ENCODE measurements at regions not wholly inside any gene's neighbourhood (a gene's known extent, or its start where the extent isn't known, plus 50 kb on each side); places are given as distances from the start of the nearest gene placed in this dataset.

DNA sequence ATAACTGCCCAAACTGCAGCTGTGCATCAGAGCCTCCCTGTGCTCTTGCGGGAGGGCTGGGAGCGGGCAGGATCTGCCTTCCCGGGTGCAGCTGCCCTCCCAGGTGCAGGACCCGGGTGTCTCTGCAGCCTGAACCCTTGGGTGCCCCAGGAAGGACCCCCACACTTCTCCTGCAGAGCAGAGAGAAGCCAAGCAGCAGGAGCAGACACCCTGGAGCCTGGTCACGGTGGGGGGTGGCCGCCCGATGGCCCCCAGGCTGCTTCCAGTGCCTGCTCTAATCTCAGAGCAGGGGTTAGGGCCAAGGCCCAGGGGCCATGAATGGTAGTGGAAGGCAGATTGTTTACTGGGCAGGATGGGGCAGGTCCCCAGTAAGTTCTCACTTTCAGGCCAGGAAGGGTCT lies 83.0 kb downstream of the RHOU start:
- CTCF ChIA-PET = no interaction called here
- POLR2A ChIA-PET = no interaction called here
- no peak for TF ChIP-seq NFRKB (IDR thresholded peaks at IDR 0.05)
- no peak for TF ChIP-seq CTBP1 (IDR thresholded peaks at IDR 0.05; ENCODE audit: borderline replicate concordance)
- no peak for TF ChIP-seq L3MBTL2 (conservative IDR thresholded peaks at IDR 0.05)
- no peak for TF ChIP-seq ARNT (IDR thresholded peaks at IDR 0.05)
- no peak for TF ChIP-seq HDGF (IDR thresholded peaks at IDR 0.05; ENCODE audit: borderline replicate concordance)
- no peak for TF ChIP-seq ZNF384 (IDR thresholded peaks at IDR 0.05)
- TF ChIP-seq SP1 (IDR thresholded peaks at IDR 0.05) = no peak
- TF ChIP-seq SUZ12 (IDR thresholded peaks at IDR 0.05) = no peak
- TF ChIP-seq ELF4 (IDR thresholded peaks at IDR 0.05) = no peak
- TF ChIP-seq LEF1 (IDR thresholded peaks at IDR 0.05; ENCODE audit: borderline replicate concordance) = no peak
- no peak for DNase-seq (ENCODE audit: extremely low spot score)

DNA sequence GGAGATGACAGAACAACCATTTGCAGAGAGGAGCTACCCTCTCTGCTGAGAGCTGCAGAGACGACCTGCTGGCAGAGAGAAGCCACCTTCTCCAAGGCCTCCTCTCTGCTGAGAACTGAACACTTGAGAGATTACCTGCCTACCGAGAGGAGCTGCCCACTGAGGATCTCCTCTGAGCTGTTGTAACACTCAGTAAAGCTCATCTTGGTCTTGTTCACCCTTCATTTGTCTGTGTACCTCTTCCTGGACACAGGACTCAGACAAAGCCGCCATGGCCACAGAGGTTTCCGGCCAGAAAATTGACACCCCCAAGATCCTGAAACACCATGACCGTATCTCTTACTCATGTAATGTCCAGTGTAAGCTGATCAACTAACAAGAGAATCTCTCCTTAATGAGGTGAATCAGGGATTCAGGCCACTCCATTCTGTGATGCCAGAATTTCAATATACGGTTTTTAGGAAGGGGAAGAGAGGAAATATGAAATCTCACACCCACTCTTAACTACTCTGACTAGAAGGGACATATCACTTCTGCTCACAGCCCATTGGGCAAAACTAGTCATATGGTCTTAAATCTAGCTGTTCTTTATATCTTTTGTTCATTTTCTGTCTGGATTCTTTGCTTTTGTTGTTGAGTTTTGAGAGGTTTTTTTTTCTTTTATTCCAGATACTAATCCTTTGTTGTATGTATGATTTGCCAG lies 83.8 kb downstream of the RHOU start:
- TF ChIP-seq HDGF (IDR thresholded peaks at IDR 0.05; ENCODE audit: borderline replicate concordance) = no peak
- TF ChIP-seq NFRKB (IDR thresholded peaks at IDR 0.05) = no peak
- CTCF ChIA-PET = no interaction called here
- POLR2A ChIA-PET = no interaction called here
- no peak for DNase-seq (ENCODE audit: extremely low spot score)

DNA sequence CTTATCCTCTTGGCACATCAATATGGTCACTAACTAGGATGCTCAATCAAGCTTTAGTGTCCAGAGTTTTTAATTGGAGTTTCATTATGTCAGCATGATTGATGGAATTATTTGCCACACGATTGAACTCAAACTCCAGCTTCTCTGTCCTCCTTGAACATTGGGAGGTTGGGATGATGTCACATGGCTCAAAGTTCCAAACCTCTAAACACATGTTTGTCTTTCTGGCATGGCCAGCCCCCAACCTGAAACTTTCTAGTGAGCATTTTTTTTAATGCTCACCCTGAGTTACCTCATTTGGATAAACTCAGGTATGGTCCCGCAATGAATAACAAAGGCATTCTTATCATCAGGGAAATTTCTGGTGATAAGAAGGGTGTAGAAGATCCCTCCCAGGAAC lies 86.0 kb downstream of the RHOU start:
- TF ChIP-seq HDGF (IDR thresholded peaks at IDR 0.05; ENCODE audit: borderline replicate concordance) (no peak), CTBP1 (IDR thresholded peaks at IDR 0.05; ENCODE audit: borderline replicate concordance) (no peak), ZNF384 (IDR thresholded peaks at IDR 0.05) (no peak), BHLHE40 (IDR thresholded peaks at IDR 0.05; ENCODE audit: borderline replicate concordance) (no peak)
- TF ChIP-seq, protein P1, sequence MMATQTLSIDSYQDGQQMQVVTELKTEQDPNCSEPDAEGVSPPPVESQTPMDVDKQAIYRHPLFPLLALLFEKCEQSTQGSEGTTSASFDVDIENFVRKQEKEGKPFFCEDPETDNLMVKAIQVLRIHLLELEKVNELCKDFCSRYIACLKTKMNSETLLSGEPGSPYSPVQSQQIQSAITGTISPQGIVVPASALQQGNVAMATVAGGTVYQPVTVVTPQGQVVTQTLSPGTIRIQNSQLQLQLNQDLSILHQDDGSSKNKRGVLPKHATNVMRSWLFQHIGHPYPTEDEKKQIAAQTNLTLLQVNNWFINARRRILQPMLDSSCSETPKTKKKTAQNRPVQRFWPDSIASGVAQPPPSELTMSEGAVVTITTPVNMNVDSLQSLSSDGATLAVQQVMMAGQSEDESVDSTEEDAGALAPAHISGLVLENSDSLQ (IDR thresholded peaks at IDR 0.05) = peak; percentile 15; the same call in 1 of the 2 replicates
- ChIA-PET CTCF (no interaction called here), POLR2A (no interaction called here)
- DNase-seq (ENCODE audit: extremely low spot score) = no peak

DNA sequence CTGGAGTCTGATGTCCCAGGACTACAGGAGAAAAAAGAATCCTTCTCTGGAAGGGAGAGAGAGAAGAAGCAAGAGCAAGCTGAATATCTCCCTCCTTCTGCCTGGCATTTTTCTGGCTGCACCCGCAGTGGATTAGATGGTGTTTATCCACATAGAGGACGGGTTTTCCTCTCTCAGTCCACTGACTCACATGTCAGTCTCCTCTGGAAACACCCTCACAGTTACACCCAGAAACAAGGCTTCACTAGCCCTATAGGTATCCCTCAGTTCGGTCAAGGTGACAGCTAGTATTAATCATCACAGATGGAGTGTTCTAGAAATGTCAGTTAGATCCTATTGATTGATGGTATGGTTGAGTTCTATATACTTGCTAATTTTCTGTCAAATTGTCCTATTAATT lies 87.9 kb downstream of the RHOU start:
- POLR2A ChIA-PET = no interaction called here
- DNase-seq (ENCODE audit: extremely low spot score) = no peak

DNA sequence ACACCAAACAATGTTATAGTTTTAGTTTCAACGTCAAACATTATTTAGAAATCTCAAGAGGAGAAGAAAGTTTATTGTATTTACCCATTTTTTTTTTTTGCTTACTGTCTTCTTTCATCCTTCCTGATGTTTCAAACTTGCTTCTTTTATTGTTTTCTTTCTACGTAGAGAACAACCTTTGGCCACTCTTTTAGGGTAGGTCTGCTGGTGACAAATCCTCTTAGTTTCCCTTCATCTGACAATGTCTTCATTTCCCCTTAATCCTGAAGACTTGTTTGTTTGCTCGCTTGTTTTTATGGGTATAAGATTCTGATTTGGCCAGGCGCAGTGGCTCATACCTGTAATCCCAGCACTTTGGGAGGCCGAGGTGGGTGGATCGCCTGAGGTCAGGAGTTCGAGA lies 89.1 kb downstream of the RHOU start:
- DNase-seq (ENCODE audit: extremely low spot score) = no peak
- POLR2A ChIA-PET = no interaction called here
- CTCF ChIA-PET = no interaction called here
- TF ChIP-seq L3MBTL2 (conservative IDR thresholded peaks at IDR 0.05) = no peak

More for the DNA sequence above, 87.9 kb downstream of the RHOU start:
- CTCF ChIA-PET = no interaction called here
- TF ChIP-seq, protein P1 (IDR thresholded peaks at IDR 0.05) = peak; percentile 62; the same call in 1 of the 2 replicates
- TF ChIP-seq ELF4 (IDR thresholded peaks at IDR 0.05) = no peak

DNA sequence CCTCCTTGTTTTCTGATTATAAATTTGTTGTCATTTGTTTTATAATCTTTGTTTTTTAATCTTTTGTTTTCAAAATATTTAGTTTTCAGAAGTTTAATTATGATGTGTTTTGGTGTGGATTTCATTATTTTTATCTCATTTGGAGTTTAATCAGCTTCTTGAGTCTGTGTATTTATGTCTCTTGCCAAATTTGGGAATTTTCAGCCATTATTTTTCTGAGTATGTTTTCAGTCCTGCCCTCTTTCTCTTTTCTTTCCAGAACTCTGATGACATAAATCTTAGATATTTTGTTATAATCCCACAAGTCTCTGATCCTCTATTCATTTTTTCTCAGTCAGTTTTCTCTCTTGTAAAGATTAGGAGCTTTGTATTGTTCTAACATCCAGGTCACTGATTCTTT lies 89.8 kb downstream of the RHOU start:
- ChIA-PET POLR2A (no interaction called here), CTCF (no interaction called here)
- TF ChIP-seq, protein P1 (IDR thresholded peaks at IDR 0.05) = no peak
- TF ChIP-seq CTBP1 (IDR thresholded peaks at IDR 0.05; ENCODE audit: borderline replicate concordance) (no peak), HDGF (IDR thresholded peaks at IDR 0.05; ENCODE audit: borderline replicate concordance) (no peak), FOXK2 (IDR thresholded peaks at IDR 0.05) (no peak), ELF4 (IDR thresholded peaks at IDR 0.05) (no peak), TARDBP (IDR thresholded peaks at IDR 0.05) (no peak), NFRKB (IDR thresholded peaks at IDR 0.05) (no peak), FOXM1 (IDR thresholded peaks at IDR 0.05; ENCODE audit: borderline replicate concordance) (no peak), SP1 (IDR thresholded peaks at IDR 0.05) (no peak), BHLHE40 (IDR thresholded peaks at IDR 0.05; ENCODE audit: borderline replicate concordance) (no peak), L3MBTL2 (conservative IDR thresholded peaks at IDR 0.05) (no peak), ARNT (IDR thresholded peaks at IDR 0.05) (no peak), FOXA1 (IDR thresholded peaks at IDR 0.05) (no peak), LEF1 (IDR thresholded peaks at IDR 0.05; ENCODE audit: borderline replicate concordance) (no peak)
- no peak for DNase-seq (ENCODE audit: extremely low spot score)

DNA sequence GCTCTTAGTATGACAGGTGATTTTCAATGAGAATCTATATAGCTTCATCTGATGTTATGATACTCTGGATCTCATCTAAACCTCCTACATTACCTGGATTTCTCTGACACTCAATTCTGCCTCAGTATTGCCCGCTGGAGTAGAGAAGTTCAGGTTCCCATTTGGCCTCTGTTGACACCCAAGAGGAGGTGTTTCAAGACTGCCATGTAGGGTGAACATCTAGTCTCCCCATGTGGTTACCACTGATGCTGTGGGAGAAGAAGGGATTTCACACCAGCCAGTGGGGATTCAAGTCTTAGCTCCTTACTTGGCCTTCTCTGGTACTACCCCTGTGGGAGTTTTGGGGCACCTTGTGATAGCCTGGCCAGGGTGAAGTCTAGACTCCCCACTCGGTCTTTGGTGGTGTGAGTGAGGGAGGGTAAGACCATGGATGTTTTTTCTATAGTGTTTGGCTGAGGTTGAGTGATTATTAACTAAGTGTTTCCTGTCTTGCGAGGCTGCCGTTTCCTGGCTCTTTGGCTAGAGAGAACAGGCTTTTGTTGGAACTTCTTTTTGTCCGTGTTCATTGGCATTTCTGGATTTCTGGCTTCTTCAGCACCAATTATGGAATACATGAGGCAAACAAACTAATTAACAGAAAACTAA lies 90.7 kb downstream of the RHOU start:
- ChIA-PET POLR2A (interaction anchor here (1.4 kb wide), 1 partner anchor 90 kb away, joined by 3 read pairs; no protein-coding TSS in a partner anchor), CTCF (no interaction called here)
- DNase-seq (ENCODE audit: extremely low spot score) = no peak
- TF ChIP-seq SP1 (IDR thresholded peaks at IDR 0.05) (no peak), ELF4 (IDR thresholded peaks at IDR 0.05) (no peak), ZNF384 (IDR thresholded peaks at IDR 0.05) (no peak), FOXA1 (IDR thresholded peaks at IDR 0.05) (no peak), TARDBP (IDR thresholded peaks at IDR 0.05) (no peak), L3MBTL2 (conservative IDR thresholded peaks at IDR 0.05) (no peak), HDGF (IDR thresholded peaks at IDR 0.05; ENCODE audit: borderline replicate concordance) (no peak)
- TF ChIP-seq, protein P1 (IDR thresholded peaks at IDR 0.05) = no peak
